Keratinocyte (primary cell): ENCODE measurements at regions not wholly inside any gene's neighbourhood (a gene's known extent, or its start where the extent isn't known, plus 50 kb on each side); places are given as distances from the start of the nearest gene placed in this dataset.

ENCODE experiments used
- DNase-seq: peaks from one replicate; pipeline ENCODE4 v3.0.0-alpha.2; 2011; ENCODE audit warnings: low read depth, missing footprints, low spot score
- FAIRE-seq: peaks from 2 replicates; lab custom pipeline; 2011; peaks lifted over from hg19 to GRCh38; lab: Jason Lieb, UNC
- H2AFZ ChIP-seq: 2 replicates; pipeline ENCODE4 v1.6.0; 2012; ENCODE audit warnings: low read length, control low read depth, inconsistent platforms; ENCODE audit not compliant: control insufficient read depth
- H3K27ac ChIP-seq: 2 replicates; pipeline ENCODE4 v1.5.1; 2011; ENCODE audit warnings: low read length; ENCODE audit not compliant: control insufficient read depth, insufficient read depth
- H3K27me3 ChIP-seq: 3 replicates; pipeline ENCODE4 v1.6.0; 2011; ENCODE audit warnings: low read length; ENCODE audit not compliant: control insufficient read depth, insufficient read depth; ENCODE audit errors: extremely low read depth
- H3K36me3 ChIP-seq, 2 experiments: 2 replicates in 1 of 2; 3 replicates in 1 of 2; pipeline ENCODE4 v1.5.1; 2011; ENCODE audit warnings: low read length in 2 of 2, mild to moderate bottlenecking in 1 of 2; ENCODE audit not compliant: control insufficient read depth in 2 of 2, insufficient read depth in 2 of 2; ENCODE audit errors: extremely low read depth in 1 of 2
- H3K4me1 ChIP-seq: 3 replicates; pipeline ENCODE4 v1.5.1; 2011; ENCODE audit warnings: low read length; ENCODE audit not compliant: control insufficient read depth, insufficient read depth; ENCODE audit errors: extremely low read depth
- H3K4me2 ChIP-seq: 3 replicates; pipeline ENCODE4 v1.6.0; 2011; ENCODE audit warnings: low read depth, low read length; ENCODE audit not compliant: control insufficient read depth, insufficient read depth; ENCODE audit errors: extremely low read depth
- H3K4me3 ChIP-seq, 3 experiments: fragments of 200-600 bp in 1 of 3; sonication (generic) in 1 of 3; 2 replicates in 2 of 3; 3 replicates in 1 of 3; pipeline ENCODE4 v1.5.1; 2011 to 2016; ENCODE audit warnings: low read length in 3 of 3, mild to moderate bottlenecking in 3 of 3, control low read depth in 2 of 3, inconsistent platforms in 1 of 3, low read depth in 1 of 3, mixed read lengths in 1 of 3, mixed run types in 1 of 3, moderate library complexity in 1 of 3; ENCODE audit not compliant: control insufficient read depth in 2 of 3, insufficient read depth in 2 of 3; ENCODE audit errors: extremely low read depth in 1 of 3
- H3K79me2 ChIP-seq: 2 replicates; pipeline ENCODE4 v1.6.0; 2012; ENCODE audit warnings: low read length; ENCODE audit not compliant: control insufficient read depth, insufficient read depth
- H3K9ac ChIP-seq: 3 replicates; pipeline ENCODE4 v1.6.0; 2011; ENCODE audit warnings: low read length; ENCODE audit not compliant: control insufficient read depth, insufficient read depth; ENCODE audit errors: extremely low read depth
- H3K9me1 ChIP-seq: 3 replicates; pipeline ENCODE4 v1.6.0; 2011; ENCODE audit warnings: low read length; ENCODE audit not compliant: control insufficient read depth, insufficient read depth; ENCODE audit errors: extremely low read depth
- H3K9me3 ChIP-seq: 2 replicates; pipeline ENCODE4 v1.5.1; 2012; ENCODE audit warnings: low read depth, low read length; ENCODE audit not compliant: control insufficient read depth
- H4K20me1 ChIP-seq: 3 replicates; pipeline ENCODE4 v1.6.0; 2011; ENCODE audit warnings: low read length; ENCODE audit not compliant: control insufficient read depth, insufficient read depth; ENCODE audit errors: extremely low read depth
- CTCF ChIP-seq, 3 experiments: IDR thresholded peaks in 1 of 3; conservative IDR thresholded peaks in 1 of 3; optimal IDR thresholded peaks in 1 of 3; 2 replicates in 2 of 3; 3 replicates in 1 of 3; pipeline versions ENCODE3 to v1.5.1; 2011; ENCODE audit warnings: low read length in 3 of 3, mild to moderate bottlenecking in 3 of 3, moderate library complexity in 2 of 3, control low read depth in 1 of 3, inconsistent platforms in 1 of 3; ENCODE audit not compliant: insufficient read depth in 2 of 3; ENCODE audit errors: extremely low read depth in 1 of 3
- EZH2 ChIP-seq: IDR thresholded peaks from one replicate; pipeline ENCODE4 v1.6.1; 2012; ENCODE audit warnings: inconsistent platforms, mild to moderate bottlenecking, low read length, moderate library complexity
- dilution Hi-C: fragments of 300-500 bp; cut with MboI; formaldehyde crosslinking; loops from one replicate; pipeline ENCODE4 v1.7.0; 2020; ENCODE audit warnings: low sequenced_read_pairs; ENCODE audit not compliant: extremely low pct_ligation_motif_present

GRCh38 chr4:45663628-45664081 lies 460.2 kb downstream of the GABRG1 start:
- Histone ChIP-seq H3K9me3 (no peaks in the 10 kb centered on the region), H3K4me3 (no peak overlapping the region), H3K9ac (no peak overlapping the region), H4K20me1 (no peaks in the 10 kb centered on the region), H3K36me3 (no peaks in the 10 kb centered on the region), H3K79me2 (no peaks in the 10 kb centered on the region), H3K9me1 (no peaks in the 10 kb centered on the region), H3K27ac (no peak overlapping the region), H2AFZ (no peak overlapping the region), H3K4me1 (no peaks in the 10 kb centered on the region), H3K4me2 (no peak overlapping the region), H3K27me3 (no peaks in the 10 kb centered on the region)
- TF ChIP-seq CTCF (optimal IDR thresholded peaks at IDR 0.05 in 1 of 3, IDR thresholded peaks at IDR 0.05 in 1 of 3, conservative IDR thresholded peaks at IDR 0.05 in 1 of 3; ENCODE audit: extremely low read depth in 1 of 3, insufficient read depth in 2 of 3, low read length in 3 of 3) = no peak
- TF ChIP-seq EZH2 = no peak
- dilution Hi-C loops = no loop called here
- DNase-seq (no peak), FAIRE-seq (no peak)

GRCh38 chr4:45663003-45663402 lies 460.9 kb downstream of the GABRG1 start:
- Histone ChIP-seq H3K79me2 (no peaks in the 10 kb centered on the region), H3K27ac (no peak overlapping the region), H3K9me1 (no peaks in the 10 kb centered on the region), H3K9ac (no peak overlapping the region), H3K4me2 (no peak overlapping the region), H3K36me3 (no peaks in the 10 kb centered on the region), H4K20me1 (no peaks in the 10 kb centered on the region), H2AFZ (no peak overlapping the region), H3K9me3 (no peaks in the 10 kb centered on the region), H3K4me1 (no peaks in the 10 kb centered on the region), H3K27me3 (no peaks in the 10 kb centered on the region), H3K4me3 (no peak overlapping the region)
- TF ChIP-seq CTCF (optimal IDR thresholded peaks at IDR 0.05 in 1 of 3, IDR thresholded peaks at IDR 0.05 in 1 of 3, conservative IDR thresholded peaks at IDR 0.05 in 1 of 3; ENCODE audit: extremely low read depth in 1 of 3, insufficient read depth in 2 of 3, low read length in 3 of 3) = no peak
- DNase-seq = no peak
- dilution Hi-C loops = no loop called here
- no peak for FAIRE-seq
